SU-DHL-6 (cell line): ENCODE measurements at regions not wholly inside any gene's neighbourhood (a gene's known extent, or its start where the extent isn't known, plus 50 kb on each side); places are given as distances from the start of the nearest gene placed in this dataset.

Experiments used
- CTCF ChIP-seq: fragments of 200-600 bp; sonication (generic); IDR thresholded peaks from one replicate; pipeline ENCODE4 v1.5.1; 2017; ENCODE audit warnings: antibody characterized with exemption, mild to moderate bottlenecking, low read length, moderate library complexity; ENCODE audit not compliant: insufficient read depth, poor library complexity, severe bottlenecking
- EZH2phosphoT487 ChIP-seq: fragments of 200-600 bp; sonication (generic), shearing (Covaris generic); conservative IDR thresholded peaks from 2 replicates; pipeline ENCODE4 v1.6.1; 2018; ENCODE audit warnings: mild to moderate bottlenecking, antibody characterized with exemption, low read length, moderate library complexity, mixed read lengths

GRCh38 chr2:19232312-19232711, 126.1 kb downstream of the OSR1 start:
- no peak for TF ChIP-seq CTCF
- no peak for TF ChIP-seq EZH2phosphoT487
